Endothelial cell of umbilical vein (primary cell): ENCODE measurements at regions not wholly inside any gene's neighbourhood (a gene's known extent, or its start where the extent isn't known, plus 50 kb on each side); places are given as distances from the start of the nearest gene placed in this dataset.

Source experiments
- BruUV-seq: library from RNA; stranded (reverse); fragments of 400-500 nt; replicated peaks from 2 replicates; lab custom pipeline; 2021; lab: Mats Ljungman, UMichigan
- CTCF ChIA-PET: fragments of 300-600, 350-600 bp; sonication (Branson Sonifier 250); formaldehyde crosslinking; loops from one replicate; lab custom pipeline; 2021; ENCODE audit warnings: antibody characterized with exemption, inconsistent platforms; lab: Charles Lee
- POLR2A ChIA-PET: fragments of 300-600, 350-600 bp; sonication (Branson Sonifier 250); formaldehyde crosslinking; loops from one replicate; lab custom pipeline; 2021; ENCODE audit warnings: antibody characterized with exemption, inconsistent platforms; lab: Charles Lee
- DNase-seq: peaks from one replicate; pipeline ENCODE4 v3.0.0-alpha.2; 2011; ENCODE audit warnings: low read depth, low spot score
- FAIRE-seq: peaks from 2 replicates; lab custom pipeline; 2011; peaks lifted over from hg19 to GRCh38; lab: Jason Lieb, UNC
- H2AFZ ChIP-seq: 2 replicates; pipeline ENCODE4 v1.6.0; 2012; ENCODE audit warnings: low read depth, low read length, control low read depth, inconsistent platforms
- H3K27ac ChIP-seq: 2 replicates; pipeline ENCODE4 v1.5.1; 2011; ENCODE audit warnings: low read depth, mild to moderate bottlenecking, control low read depth, low read length, moderate library complexity; ENCODE audit not compliant: insufficient read depth
- H3K27me3 ChIP-seq, 2 experiments: 2 replicates each; pipeline versions ENCODE4 v1.6.0 to v1.6.1; 2011; ENCODE audit warnings: low read length in 2 of 2, mixed read lengths in 1 of 2; ENCODE audit not compliant: control insufficient read depth in 2 of 2, insufficient read depth in 2 of 2
- H3K36me3 ChIP-seq, 2 experiments: 2 replicates in 1 of 2; 3 replicates in 1 of 2; pipeline ENCODE4 v1.5.1; 2011; ENCODE audit warnings: low read length in 2 of 2, mild to moderate bottlenecking in 1 of 2, moderate library complexity in 1 of 2; ENCODE audit not compliant: control insufficient read depth in 2 of 2, insufficient read depth in 2 of 2; ENCODE audit errors: extremely low read depth in 1 of 2
- H3K4me1 ChIP-seq: 3 replicates; pipeline ENCODE4 v1.5.1; 2011; ENCODE audit warnings: mild to moderate bottlenecking, low read length; ENCODE audit not compliant: control insufficient read depth, insufficient read depth; ENCODE audit errors: extremely low read depth
- H3K4me2 ChIP-seq: 2 replicates; pipeline ENCODE4 v1.6.1; 2011; ENCODE audit warnings: low read length, control low read depth, mixed read lengths; ENCODE audit not compliant: insufficient read depth
- H3K4me3 ChIP-seq, 3 experiments: fragments of 200-600 bp in 1 of 3; sonication (generic), shearing (Covaris generic) in 1 of 3; replicated peaks in 1 of 3; 2 replicates each; pipeline ENCODE4 v1.5.1; 2011 to 2016; ENCODE audit warnings: control low read depth in 3 of 3, low read length in 3 of 3, mild to moderate bottlenecking in 2 of 3, inconsistent platforms in 1 of 3, low read depth in 1 of 3, moderate library complexity in 1 of 3; ENCODE audit not compliant: insufficient read depth in 1 of 3
- H3K79me2 ChIP-seq: 2 replicates; pipeline ENCODE4 v1.6.0; 2012; ENCODE audit warnings: low read length, inconsistent platforms; ENCODE audit not compliant: control insufficient read depth, insufficient read depth
- H3K9ac ChIP-seq: replicated peaks from 2 replicates; pipeline ENCODE3; 2011; ENCODE audit warnings: low read length, control low read depth; ENCODE audit not compliant: insufficient read depth; ENCODE audit errors: extremely low read depth
- H3K9me1 ChIP-seq: replicated peaks from 3 replicates; pipeline ENCODE4 v1.6.0; 2011; ENCODE audit warnings: mild to moderate bottlenecking, low read length; ENCODE audit not compliant: control insufficient read depth, insufficient read depth; ENCODE audit errors: extremely low read depth
- H3K9me3 ChIP-seq: replicated peaks from 2 replicates; pipeline ENCODE4 v1.5.1; 2012; ENCODE audit warnings: low read length, inconsistent platforms; ENCODE audit not compliant: control insufficient read depth, insufficient read depth
- H4K20me1 ChIP-seq: replicated peaks from 2 replicates; pipeline ENCODE3; 2011; ENCODE audit warnings: mild to moderate bottlenecking, low read length; ENCODE audit not compliant: control insufficient read depth, insufficient read depth; ENCODE audit errors: extremely low read depth
- EZH2 ChIP-seq: IDR thresholded peaks from 2 replicates; pipeline ENCODE4 v1.6.1; 2012; ENCODE audit warnings: borderline replicate concordance, low read depth, mild to moderate bottlenecking, moderate library complexity, low read length, inconsistent platforms; ENCODE audit not compliant: severe bottlenecking
- FOS ChIP-seq: IDR thresholded peaks from 2 replicates; pipeline ENCODE4 v1.6.1; 2011; ENCODE audit warnings: mild to moderate bottlenecking, low read length, moderate library complexity, borderline replicate concordance; ENCODE audit not compliant: insufficient read depth
- GATA2 ChIP-seq: IDR thresholded peaks from 2 replicates; pipeline ENCODE4 v1.7.0; 2011; ENCODE audit warnings: low read depth, mild to moderate bottlenecking, moderate library complexity, mixed read lengths, low read length; ENCODE audit not compliant: insufficient read length, insufficient read depth
- JUN ChIP-seq: IDR thresholded peaks from 2 replicates; pipeline ENCODE4 v1.6.1; 2011; ENCODE audit warnings: borderline replicate concordance, low read depth; ENCODE audit not compliant: insufficient read length, insufficient read depth
- MYC ChIP-seq: IDR thresholded peaks from one replicate; pipeline ENCODE4 v1.6.1; 2011; ENCODE audit warnings: mild to moderate bottlenecking, low read depth, low read length
- POLR2A ChIP-seq: IDR thresholded peaks from 2 replicates; pipeline ENCODE4 v1.6.1; 2012; ENCODE audit warnings: low read depth, mild to moderate bottlenecking, control low read depth, low read length
- POLR2AphosphoS5 ChIP-seq: IDR thresholded peaks from 2 replicates; pipeline ENCODE4 v1.6.1; 2012; ENCODE audit warnings: low read depth, mild to moderate bottlenecking, control low read depth, low read length, moderate library complexity; ENCODE audit not compliant: insufficient read depth
- dilution Hi-C: fragments of 300-500 bp; cut with MboI; formaldehyde crosslinking; loops from one replicate; pipeline ENCODE4 v1.15.0; 2019; ENCODE audit warnings: low sequenced_read_pairs; ENCODE audit not compliant: extremely low pct_ligation_motif_present
- intact Hi-C: fragments of 100-400 bp; cut with micrococcal nuclease; formaldehyde crosslinking; loops from one replicate; pipeline ENCODE4 v1.10.0; 2022
- TF ChIP-seq, protein P1 (sequence below), 2 donors: IDR thresholded peaks; 1 replicate in 1 of 2; 2 replicates in 1 of 2; pipeline ENCODE4 v1.5.1; 2011; ENCODE audit warnings: low read length in 2 of 2, mild to moderate bottlenecking in 2 of 2, moderate library complexity in 2 of 2, control low read depth in 1 of 2, inconsistent platforms in 1 of 2, low read depth in 1 of 2; ENCODE audit not compliant: insufficient read depth in 1 of 2; ENCODE audit errors: extremely low read depth in 1 of 2
- TF ChIP-seq, protein P2 (sequence below): IDR thresholded peaks from 2 replicates; pipeline ENCODE4 v1.6.1; 2011; ENCODE audit not compliant: insufficient read depth, insufficient read length

DNA sequence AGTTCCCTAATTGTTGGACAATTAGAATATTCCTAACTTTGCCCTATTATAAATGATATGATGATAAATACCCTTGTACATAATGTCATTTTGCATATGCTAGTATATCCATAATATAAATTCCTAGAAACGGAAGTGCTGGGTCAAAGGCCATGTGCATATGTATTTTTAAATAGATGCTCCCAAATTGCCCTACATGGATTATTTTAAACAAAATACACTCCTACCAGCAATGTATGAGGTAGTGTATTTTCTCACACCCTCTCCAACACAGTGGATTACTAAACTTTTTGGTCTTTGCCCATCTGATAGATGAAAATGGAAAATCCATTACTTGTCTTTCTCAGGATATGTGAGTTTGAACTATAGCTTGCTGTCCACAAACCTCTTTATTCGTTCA is 385.1 kb upstream of the JARID2 start:
- H3K27me3 ChIP-seq: no peaks in the 10 kb centered on the region
- no peaks in the 10 kb centered on the region for H3K9me3 ChIP-seq
- no peaks in the 10 kb centered on the region for H3K9me1 ChIP-seq
- no peaks in the 10 kb centered on the region for H3K4me1 ChIP-seq
- H3K36me3 ChIP-seq: no peaks in the 10 kb centered on the region
- no peaks in the 10 kb centered on the region for H3K79me2 ChIP-seq
- no peak overlapping the region for H3K4me3 ChIP-seq
- H4K20me1 ChIP-seq: no peaks in the 10 kb centered on the region
- no peak overlapping the region for H3K27ac ChIP-seq
- FAIRE-seq: no peak
- BruUV-seq: no TSS peak
- no peak overlapping the region for H3K4me2 ChIP-seq
- intact Hi-C loops (no loop called here), dilution Hi-C loops (no loop called here)
- POLR2A ChIA-PET: no interaction called here
- no peak for TF ChIP-seq MYC
- TF ChIP-seq, protein P1, sequence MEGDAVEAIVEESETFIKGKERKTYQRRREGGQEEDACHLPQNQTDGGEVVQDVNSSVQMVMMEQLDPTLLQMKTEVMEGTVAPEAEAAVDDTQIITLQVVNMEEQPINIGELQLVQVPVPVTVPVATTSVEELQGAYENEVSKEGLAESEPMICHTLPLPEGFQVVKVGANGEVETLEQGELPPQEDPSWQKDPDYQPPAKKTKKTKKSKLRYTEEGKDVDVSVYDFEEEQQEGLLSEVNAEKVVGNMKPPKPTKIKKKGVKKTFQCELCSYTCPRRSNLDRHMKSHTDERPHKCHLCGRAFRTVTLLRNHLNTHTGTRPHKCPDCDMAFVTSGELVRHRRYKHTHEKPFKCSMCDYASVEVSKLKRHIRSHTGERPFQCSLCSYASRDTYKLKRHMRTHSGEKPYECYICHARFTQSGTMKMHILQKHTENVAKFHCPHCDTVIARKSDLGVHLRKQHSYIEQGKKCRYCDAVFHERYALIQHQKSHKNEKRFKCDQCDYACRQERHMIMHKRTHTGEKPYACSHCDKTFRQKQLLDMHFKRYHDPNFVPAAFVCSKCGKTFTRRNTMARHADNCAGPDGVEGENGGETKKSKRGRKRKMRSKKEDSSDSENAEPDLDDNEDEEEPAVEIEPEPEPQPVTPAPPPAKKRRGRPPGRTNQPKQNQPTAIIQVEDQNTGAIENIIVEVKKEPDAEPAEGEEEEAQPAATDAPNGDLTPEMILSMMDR (IDR thresholded peaks at IDR 0.05; ENCODE audit: extremely low read depth in 1 of 2, insufficient read depth in 1 of 2, low read depth in 1 of 2, low read length in 2 of 2): no peak
- no peak for TF ChIP-seq JUN
- no peak for TF ChIP-seq EZH2
- TF ChIP-seq POLR2AphosphoS5: no peak
- no peak for TF ChIP-seq FOS
- TF ChIP-seq, protein P2, sequence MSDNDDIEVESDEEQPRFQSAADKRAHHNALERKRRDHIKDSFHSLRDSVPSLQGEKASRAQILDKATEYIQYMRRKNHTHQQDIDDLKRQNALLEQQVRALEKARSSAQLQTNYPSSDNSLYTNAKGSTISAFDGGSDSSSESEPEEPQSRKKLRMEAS: no peak
- TF ChIP-seq GATA2: no peak
- no peak for TF ChIP-seq POLR2A
- no peak overlapping the region for H2AFZ ChIP-seq
- CTCF ChIA-PET: no interaction called here
- H3K9ac ChIP-seq: no peak overlapping the region
- DNase-seq: no peak
